BJ (cell line): ENCODE measurements at regions not wholly inside any gene's neighbourhood (a gene's known extent, or its start where the extent isn't known, plus 50 kb on each side); places are given as distances from the start of the nearest gene placed in this dataset.

ENCODE experiments used
- CTCF ChIA-PET: fragments of 350-600 bp; formaldehyde crosslinking; extraction: SDS; loops from one replicate; lab custom pipeline; 2021; ENCODE audit warnings: antibody characterized with exemption, inconsistent platforms; lab: Yijun Ruan, JAX
- POLR2A ChIA-PET: fragments of 300-600 bp; sonication (Branson Sonifier 250); formaldehyde crosslinking; extraction: SDS; loops from one replicate; lab custom pipeline; 2021; ENCODE audit warnings: antibody characterized with exemption; lab: Charles Lee
- DNase-seq: peaks from one replicate; pipeline ENCODE4 v3.0.0-alpha.2; 2011; ENCODE audit warnings: low read depth
- H3K27me3 ChIP-seq: 2 replicates; pipeline ENCODE4 v1.6.0; 2011; ENCODE audit warnings: low read length; ENCODE audit not compliant: control insufficient read depth, insufficient read depth
- H3K36me3 ChIP-seq: 2 replicates; pipeline ENCODE4 v1.5.1; 2011; ENCODE audit warnings: low read length; ENCODE audit not compliant: control insufficient read depth, insufficient read depth
- H3K4me3 ChIP-seq: 2 replicates; pipeline ENCODE4 v1.5.1; 2011; ENCODE audit warnings: low read depth, mild to moderate bottlenecking, control low read depth, low read length
- CTCF ChIP-seq: IDR thresholded peaks from 2 replicates; pipeline ENCODE4 v1.5.1; 2011; ENCODE audit warnings: low read depth, mild to moderate bottlenecking, control low read depth, inconsistent platforms, low read length, moderate library complexity; ENCODE audit not compliant: insufficient read depth

DNA sequence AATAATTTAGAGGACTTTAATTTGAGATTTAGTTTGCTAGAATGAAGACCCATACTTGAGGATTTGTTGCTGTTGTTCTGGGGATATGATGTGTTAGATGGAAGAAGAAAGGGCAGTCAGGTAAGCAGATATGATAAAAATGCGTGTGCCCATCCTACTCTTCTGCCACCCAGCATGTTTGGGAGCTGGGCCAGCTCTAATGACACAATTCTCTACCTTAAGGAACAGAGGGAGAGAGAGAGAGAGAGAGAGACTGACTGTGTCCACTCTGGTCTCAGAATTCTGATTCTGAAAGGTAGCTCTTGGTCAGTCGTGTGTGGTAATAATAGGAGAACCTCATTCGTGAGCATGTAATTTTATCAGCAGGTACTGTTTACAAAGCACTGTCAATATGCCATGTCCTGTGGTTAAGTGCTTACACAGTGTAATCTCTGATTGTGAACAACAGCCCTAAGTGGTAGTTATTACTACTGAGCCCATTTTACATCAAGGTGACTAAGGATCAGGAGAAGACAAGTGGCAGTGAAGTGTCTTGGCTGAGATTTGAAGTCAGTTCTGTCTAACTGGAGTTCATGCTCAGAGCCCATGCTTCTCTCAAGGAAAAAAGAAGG lies 307.4 kb upstream of the SEMA6A start:
- DNase-seq, result no peak
- CTCF ChIA-PET, result interaction anchor here (1.2 kb wide), 1 partner anchor 11 kb away, joined by 3 read pairs; no protein-coding TSS in a partner anchor
- POLR2A ChIA-PET, result no interaction called here
- no peak for TF ChIP-seq CTCF
- Histone ChIP-seq H3K4me3 (no peak overlapping the region), H3K36me3 (no peaks in the 10 kb centered on the region), H3K27me3 (no peaks in the 10 kb centered on the region)

GRCh38 chr5:116880601-116881000 lies 306.0 kb upstream of the SEMA6A start:
- ChIA-PET CTCF (interaction anchor here (1.0 kb wide), 1 partner anchor 51 kb away, joined by 3 read pairs; no protein-coding TSS in a partner anchor), POLR2A (no interaction called here)
- H3K27me3 ChIP-seq, result no peaks in the 10 kb centered on the region
- no peak for DNase-seq
- H3K36me3 ChIP-seq, result no peaks in the 10 kb centered on the region
- no peak for TF ChIP-seq CTCF
- H3K4me3 ChIP-seq, result no peak overlapping the region

DNA sequence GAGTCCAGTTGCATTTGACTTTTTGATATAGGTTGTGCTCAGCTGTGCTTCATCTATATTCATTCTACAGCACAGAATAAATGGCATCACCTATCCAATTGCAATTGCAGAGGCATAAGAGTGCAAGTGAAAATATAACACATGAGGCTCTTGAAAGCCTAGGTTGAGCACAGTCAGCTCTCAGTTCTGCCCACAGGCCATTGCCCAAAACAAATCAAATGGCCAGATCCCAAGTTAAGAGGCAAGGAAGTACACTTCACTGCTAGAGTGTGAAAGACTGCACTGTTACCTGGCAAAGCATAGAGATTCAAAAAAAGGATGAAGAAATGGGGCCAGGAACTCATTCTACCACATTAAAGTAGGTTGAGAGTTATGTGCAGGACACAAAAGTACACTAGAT lies 305.5 kb upstream of the SEMA6A start:
- Histone ChIP-seq H3K4me3 (no peak overlapping the region), H3K36me3 (no peaks in the 10 kb centered on the region), H3K27me3 (no peaks in the 10 kb centered on the region)
- ChIA-PET CTCF (no interaction called here), POLR2A (no interaction called here)
- no peak for TF ChIP-seq CTCF
- no peak for DNase-seq

- Histone ChIP-seq H3K4me3 (no peak overlapping the region), H3K36me3 (no peaks in the 10 kb centered on the region), H3K27me3 (no peaks in the 10 kb centered on the region)
- POLR2A ChIA-PET, result no interaction called here
- no peak for TF ChIP-seq CTCF
- no peak for DNase-seq
- CTCF ChIA-PET, result no interaction called here
Measured at GRCh38 chr5:116876240-116876840, 301.7 kb upstream of the SEMA6A start.

DNA sequence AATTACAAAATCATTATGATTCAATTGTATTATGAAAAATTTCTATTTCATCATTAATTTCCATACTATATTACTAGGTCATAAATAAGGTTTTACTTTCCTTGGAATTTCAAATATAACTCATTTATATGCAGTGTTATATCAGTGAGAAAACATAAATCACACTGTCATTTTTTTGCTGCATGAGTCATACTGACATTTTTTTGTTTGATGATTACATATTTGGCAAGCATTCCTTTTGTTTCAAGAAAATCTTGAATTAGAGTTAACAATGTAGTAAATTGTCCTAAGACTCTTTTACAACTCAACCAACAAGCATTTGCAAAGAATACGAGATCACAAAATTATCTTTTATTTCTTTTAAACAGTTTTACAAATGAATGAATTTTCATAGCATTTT lies 298.4 kb upstream of the SEMA6A start:
- POLR2A ChIA-PET, result no interaction called here
- CTCF ChIA-PET, result no interaction called here
- TF ChIP-seq CTCF, result no peak
- H3K36me3 ChIP-seq, result no peaks in the 10 kb centered on the region
- no peak for DNase-seq
- H3K4me3 ChIP-seq, result no peak overlapping the region
- no peaks in the 10 kb centered on the region for H3K27me3 ChIP-seq
